ENCODE measurements at regions not wholly inside any gene's neighbourhood (a gene's known extent, or its start where the extent isn't known, plus 50 kb on each side); places are given as distances from the start of the nearest gene placed in this dataset.
"Not testable (repeated sequence)": the region's sequence is repeated elsewhere in the genome, so short reads cannot be mapped to it uniquely, and the experiment has no call there.

- DNase-seq (ENCODE audit: missing footprints) (no peak), ATAC-seq (no peak)
- intact Hi-C loops (cut with DNase I): no loop called here
These were observed 151.8 kb upstream of the MED13 start for GRCh38 chr17:62216847-62217246.

GRCh38 chr17:62215891-62216290, 150.8 kb upstream of the MED13 start:
- intact Hi-C loops (cut with DNase I); ATAC-seq; DNase-seq (ENCODE audit: missing footprints): not testable (repeated sequence)

GRCh38 chr17:62206550-62206949, 141.5 kb upstream of the MED13 start:
- DNase-seq (ENCODE audit: missing footprints) (no peak), ATAC-seq (no peak)

DNA sequence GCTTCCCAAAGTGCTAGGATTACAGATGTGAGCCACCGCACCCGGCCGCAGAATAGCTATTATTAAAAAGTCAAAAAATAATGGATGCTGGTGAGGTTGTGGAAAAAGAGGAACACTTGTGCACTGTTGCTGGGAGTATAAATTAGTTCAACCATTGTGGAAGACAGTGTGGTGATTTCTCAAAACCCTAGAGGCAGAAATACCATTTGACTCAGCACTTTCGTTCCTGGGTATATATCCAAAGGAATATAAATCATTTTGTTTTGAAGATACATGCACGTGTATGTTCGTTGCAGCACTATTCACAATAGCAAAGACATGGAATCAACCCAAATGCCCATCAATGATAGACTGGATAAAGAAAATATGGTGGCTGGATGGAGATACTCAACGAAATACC, 132.1 kb upstream of the MED13 start:
- not testable (repeated sequence) for DNase-seq (ENCODE audit: missing footprints); ATAC-seq

More at GRCh38 chr17:62206550-62206949, 141.5 kb upstream of the MED13 start:
- intact Hi-C loops (cut with DNase I): no loop called here

GRCh38 chr17:62196587-62196986, 131.5 kb upstream of the MED13 start:
- ATAC-seq; intact Hi-C loops (cut with DNase I); DNase-seq (ENCODE audit: missing footprints): not testable (repeated sequence)

More for the DNA sequence above, 132.1 kb upstream of the MED13 start:
- intact Hi-C loops (cut with DNase I): not testable (repeated sequence)

- DNase-seq (ENCODE audit: missing footprints): no peak
These were observed 129.3 kb upstream of the MED13 start for GRCh38 chr17:62194401-62194800.

DNA sequence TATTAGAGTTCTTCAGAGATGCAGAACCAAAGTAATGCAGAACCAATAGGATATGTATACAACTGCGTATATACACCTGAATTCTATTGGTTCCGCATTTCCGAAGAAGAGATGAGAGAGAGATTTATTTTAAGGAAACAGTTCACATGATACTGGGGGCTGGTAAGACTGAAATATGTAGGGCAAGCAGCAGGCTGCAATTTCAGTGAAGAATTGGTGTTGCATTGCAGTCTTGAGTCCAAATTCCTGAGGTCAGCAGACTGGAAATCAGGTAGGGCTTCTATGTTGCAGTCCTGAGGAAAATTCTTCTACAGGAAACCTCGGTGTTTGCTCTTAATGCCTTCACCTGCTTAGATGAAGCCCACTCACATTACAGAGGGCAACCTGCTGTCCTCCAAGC, 128.2 kb upstream of the MED13 start:
- DNase-seq (ENCODE audit: missing footprints) (no peak), ATAC-seq (no peak)
- intact Hi-C loops (cut with DNase I): no loop called here

More at GRCh38 chr17:62194401-62194800, 129.3 kb upstream of the MED13 start:
- intact Hi-C loops (cut with DNase I): no loop called here
- no peak for ATAC-seq

DNA sequence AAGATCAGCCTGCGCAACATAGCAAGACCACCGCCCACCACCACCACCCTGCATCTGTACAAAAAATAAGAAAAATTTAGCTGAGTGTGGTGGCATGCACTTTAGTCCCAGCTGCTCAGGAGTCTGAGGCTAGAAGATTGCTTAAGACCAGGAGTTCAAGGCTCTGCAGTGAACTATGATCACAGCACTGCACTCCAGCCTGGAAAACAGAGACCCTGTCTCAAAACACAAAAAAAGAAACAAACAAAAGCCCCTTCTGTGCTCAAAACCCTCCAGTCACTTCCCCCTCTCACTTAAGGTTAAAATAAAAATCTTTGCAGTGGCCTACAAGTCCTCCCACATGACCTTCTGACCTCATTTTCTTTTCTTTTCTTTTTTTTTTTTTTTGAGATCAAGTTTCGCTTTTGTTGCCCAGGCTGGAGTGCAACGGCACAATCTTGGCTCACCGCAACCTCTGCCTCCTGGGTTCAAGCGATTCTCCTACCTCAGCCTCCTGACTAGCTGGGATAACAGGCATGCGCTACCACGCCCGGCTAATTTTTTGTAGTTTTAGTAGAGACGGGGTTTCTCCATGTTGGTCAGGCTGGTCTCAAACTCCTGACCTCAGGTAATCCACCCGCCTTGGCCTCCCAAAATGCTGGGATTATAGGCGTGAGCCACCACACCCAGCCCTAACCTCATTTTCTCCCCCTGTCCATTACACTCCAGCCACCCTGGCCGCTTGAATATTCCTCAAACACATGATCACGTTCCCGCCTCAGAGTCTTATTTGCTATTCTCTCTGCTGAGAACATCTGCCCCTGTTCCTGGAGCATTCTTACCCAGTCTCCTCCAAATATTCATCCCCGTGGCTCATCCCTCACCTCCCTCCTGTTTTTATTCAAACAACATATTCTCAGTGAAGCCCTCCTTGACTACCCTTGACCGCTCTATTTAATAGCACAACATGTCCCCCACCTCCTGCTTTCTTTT, 126.6 kb upstream of the MED13 start:
- ATAC-seq (no peak), DNase-seq (ENCODE audit: missing footprints) (no peak)
- intact Hi-C loops (cut with DNase I): no loop called here

DNA sequence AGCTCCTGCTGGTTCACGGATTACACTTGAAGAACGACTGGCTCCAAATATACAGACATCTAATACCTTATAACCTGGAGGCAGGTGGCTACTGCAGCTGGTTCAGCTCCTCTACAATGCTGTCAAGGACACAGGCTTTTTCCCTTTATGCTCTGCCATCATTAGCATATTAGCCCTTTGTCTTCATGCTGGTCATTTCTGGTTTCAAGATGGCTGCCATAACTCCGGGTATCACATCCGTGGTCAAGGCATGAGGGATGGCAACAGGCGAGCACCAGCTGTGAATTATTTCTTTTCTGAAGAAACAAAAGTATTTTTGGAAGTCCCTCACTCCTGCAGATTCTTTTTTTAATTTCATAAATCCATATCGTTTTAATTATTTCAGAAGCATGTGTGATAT, 124.3 kb upstream of the MED13 start:
- ATAC-seq: no peak
- DNase-seq (ENCODE audit: missing footprints): no peak
- intact Hi-C loops (cut with DNase I): no loop called here

DNA sequence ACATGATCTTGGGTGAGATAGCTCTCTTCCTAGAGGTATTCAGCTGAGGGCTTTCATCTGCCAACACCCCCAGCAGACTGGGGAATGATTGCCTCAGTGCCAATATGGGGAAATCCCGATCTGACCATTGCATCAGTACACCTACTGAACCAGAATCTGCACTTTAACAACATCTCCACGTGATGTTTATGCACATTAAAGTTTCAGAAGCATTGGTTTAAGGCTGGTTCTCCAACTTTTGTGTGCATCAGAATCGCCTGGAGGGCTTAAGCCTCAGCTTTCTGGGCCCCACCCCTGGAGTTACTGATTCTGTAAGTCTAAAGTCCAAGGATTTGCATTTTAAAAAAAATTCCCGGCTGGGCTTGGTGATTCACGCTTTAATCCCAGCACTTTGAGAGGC, 123.6 kb upstream of the MED13 start:
- ATAC-seq: no peak
- intact Hi-C loops (cut with DNase I): no loop called here

DNA sequence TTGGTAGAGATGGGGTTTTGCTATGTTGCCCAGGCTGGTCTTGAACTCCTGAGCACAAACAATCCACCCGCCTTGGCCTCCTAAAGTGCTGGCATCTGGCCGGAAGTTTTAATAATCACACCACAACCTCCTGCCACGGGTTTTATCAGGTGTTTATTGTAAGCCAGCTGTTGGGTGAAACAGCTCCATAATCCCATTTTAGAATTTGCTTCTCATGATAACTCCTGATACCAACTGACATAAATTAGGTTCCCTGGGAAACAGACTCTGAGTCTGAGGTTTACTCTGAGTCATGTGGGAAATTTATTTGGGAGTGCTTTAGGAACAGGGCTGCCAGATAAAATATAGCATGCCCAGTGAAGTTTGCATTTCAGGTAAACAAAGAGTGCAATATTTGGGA, 122.6 kb upstream of the MED13 start:
- intact Hi-C loops (cut with DNase I): no loop called here
- ATAC-seq (no peak), DNase-seq (ENCODE audit: missing footprints) (no peak)

More for the DNA sequence above, 123.6 kb upstream of the MED13 start:
- no peak for DNase-seq (ENCODE audit: missing footprints)

GRCh38 chr17:62186841-62187240, 121.8 kb upstream of the MED13 start:
- intact Hi-C loops (cut with DNase I): no loop called here

GRCh38 chr17:62180772-62181171, 115.7 kb upstream of the MED13 start:
- intact Hi-C loops (cut with DNase I): no loop called here
- ATAC-seq (no peak), DNase-seq (ENCODE audit: missing footprints) (no peak)

More at GRCh38 chr17:62186841-62187240, 121.8 kb upstream of the MED13 start:
- ATAC-seq (no peak), DNase-seq (ENCODE audit: missing footprints) (no peak)

DNA sequence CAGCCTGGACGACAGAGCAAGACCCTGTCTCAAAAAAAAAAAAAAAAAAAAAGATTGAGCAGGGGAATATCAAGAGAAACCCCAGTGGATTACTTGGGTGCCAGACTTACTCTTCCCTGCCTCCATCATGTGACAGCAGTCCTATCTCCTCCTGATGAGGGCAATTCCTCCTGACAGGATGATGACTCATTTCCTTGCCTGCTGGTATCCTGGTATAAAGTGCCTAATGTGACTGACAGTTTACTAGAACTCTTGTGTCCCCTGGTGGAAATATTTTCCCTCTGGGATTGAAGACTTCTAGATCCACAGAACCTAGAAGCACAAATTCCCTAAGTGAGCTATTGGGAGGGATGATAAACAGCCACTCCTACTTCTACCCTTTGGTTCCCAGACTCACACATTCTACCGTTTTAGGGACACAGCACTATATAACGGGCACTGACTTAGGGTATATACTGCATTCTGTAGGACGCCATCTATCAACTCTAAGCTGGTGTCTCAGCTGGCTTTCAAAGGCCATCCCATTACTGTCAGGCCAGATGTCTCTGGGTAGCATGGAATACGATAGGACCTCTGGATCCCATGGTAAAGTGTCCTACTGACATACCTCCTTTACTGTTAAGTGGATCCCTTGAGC, 114.6 kb upstream of the MED13 start:
- ATAC-seq (no peak), DNase-seq (ENCODE audit: missing footprints) (no peak)
- intact Hi-C loops (cut with DNase I): no loop called here

- no peak for ATAC-seq
- intact Hi-C loops (cut with DNase I): no loop called here
- no peak for DNase-seq (ENCODE audit: missing footprints)
These were observed 113.5 kb upstream of the MED13 start for GRCh38 chr17:62178579-62178978.

GRCh38 chr17:62172492-62173291, 107.6 kb upstream of the MED13 start:
- DNase-seq (ENCODE audit: missing footprints) (no peak), ATAC-seq (no peak)
- intact Hi-C loops (cut with DNase I): no loop called here

GRCh38 chr17:62167076-62167475, 102.0 kb upstream of the MED13 start:
- no peak for DNase-seq (ENCODE audit: missing footprints)
- intact Hi-C loops (cut with DNase I): no loop called here
- no peak for ATAC-seq

DNA sequence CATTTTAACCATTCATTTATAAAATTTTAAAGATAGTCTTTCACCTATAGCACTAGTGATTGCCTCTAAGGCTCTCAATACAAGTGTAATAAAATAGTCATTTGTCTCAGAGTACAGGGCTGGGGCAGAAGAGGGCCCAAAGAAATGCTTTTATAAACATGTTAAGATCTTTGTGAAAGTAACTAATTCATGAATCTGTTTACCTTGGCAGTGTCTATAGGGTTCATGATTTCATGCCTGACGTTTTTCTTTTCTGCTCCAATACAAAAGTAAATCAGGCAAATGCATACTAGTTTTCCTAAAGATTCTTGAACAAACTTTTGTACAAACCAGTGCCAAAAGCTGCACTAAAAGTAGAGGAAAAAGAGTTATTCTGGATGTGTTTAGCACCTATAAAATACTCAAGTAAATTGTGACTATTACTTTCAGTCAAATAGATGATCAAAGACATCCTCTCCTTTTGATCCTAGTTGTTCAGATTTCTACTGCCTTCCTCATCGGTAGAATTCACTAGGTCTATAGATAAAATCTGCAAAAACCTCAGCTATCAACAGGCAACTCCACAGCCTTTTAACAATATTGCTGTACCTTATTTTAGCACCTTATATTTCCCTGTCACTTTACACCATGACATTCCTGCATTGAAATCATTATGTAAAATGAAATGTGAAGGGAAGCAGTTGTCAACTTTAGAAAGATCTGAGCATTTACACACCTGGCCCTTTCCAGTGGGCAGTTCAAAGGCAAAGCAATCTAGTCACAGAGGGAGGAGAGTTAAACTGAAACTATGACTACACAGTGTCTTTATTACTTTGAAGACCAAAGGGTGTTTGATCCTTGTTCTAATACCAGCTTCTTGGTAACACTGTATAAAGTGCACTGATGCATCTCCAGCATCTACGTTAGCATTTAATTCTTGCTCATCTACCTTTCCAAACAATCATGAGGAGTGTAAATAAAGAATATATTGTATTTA, 100.0 kb upstream of the MED13 start:
- DNase-seq (ENCODE audit: missing footprints) (no peak), ATAC-seq (no peak)
- intact Hi-C loops (cut with DNase I): no loop called here

Data from Right ventricle myocardium inferior (tissue), 1 donor.